Gastroesophageal sphincter (tissue), 4 donors: ENCODE measurements at regions not wholly inside any gene's neighbourhood (a gene's known extent, or its start where the extent isn't known, plus 50 kb on each side); places are given as distances from the start of the nearest gene placed in this dataset.

Source experiments
- ATAC-seq: fragments of 150-250 bp; one replicate; pipeline ENCODE4 v1.9.1; 2016; ENCODE audit warnings: mild to moderate bottlenecking, moderate library complexity
- H3K27ac ChIP-seq, 4 donors: fragments of 200-600 bp; sonication (generic) in 3 of 4; 1 replicate in 3 of 4; 2 replicates in 1 of 4; pipeline ENCODE4 v1.5.1; 2016 to 2019
- H3K27me3 ChIP-seq: fragments of 200-600 bp; sonication (generic); one replicate; pipeline ENCODE4 v1.5.1; 2019
- H3K36me3 ChIP-seq, 2 donors: fragments of 200-600 bp; sonication (generic); one replicate each; pipeline ENCODE4 v1.5.1; 2019; ENCODE audit warnings: control low read depth in 1 of 2
- H3K4me1 ChIP-seq, 3 donors: fragments of 200-600 bp; sonication (generic); 1 replicate in 2 of 3; 2 replicates in 1 of 3; pipeline ENCODE4 v1.5.1; 2016 to 2019; ENCODE audit warnings: control low read depth in 2 of 3
- H3K4me3 ChIP-seq, 2 donors: fragments of 200-600 bp; sonication (generic); one replicate each; pipeline ENCODE4 v1.5.1; 2019; ENCODE audit warnings: mild to moderate bottlenecking in 1 of 2, moderate library complexity in 1 of 2
- H3K9me3 ChIP-seq, 3 donors: fragments of 200-600 bp; sonication (generic); one replicate each; pipeline ENCODE4 v1.5.1; 2017 to 2019; ENCODE audit warnings: control low read depth in 2 of 3
- CTCF ChIP-seq, 4 experiments: fragments of 200-600 bp in 2 of 4; fragments of 450-650 bp in 2 of 4; sonication (generic) in 1 of 4; IDR thresholded peaks; one replicate each; pipeline ENCODE4 v1.5.1; 2017 to 2019; ENCODE audit warnings: antibody characterized with exemption in 4 of 4, mild to moderate bottlenecking in 2 of 4, moderate library complexity in 2 of 4
- EP300 ChIP-seq: sonication (generic); formaldehyde crosslinking; IDR thresholded peaks from one replicate; pipeline ENCODE4 v1.6.1; 2017; ENCODE audit warnings: antibody characterized with exemption, mild to moderate bottlenecking
- POLR2A ChIP-seq, 2 donors: fragments of 450-650 bp; IDR thresholded peaks; one replicate each; pipeline ENCODE4 v1.6.1; 2017; ENCODE audit warnings: antibody characterized with exemption in 2 of 2, mild to moderate bottlenecking in 2 of 2, moderate library complexity in 1 of 2
- POLR2AphosphoS5 ChIP-seq: sonication (generic); formaldehyde crosslinking; IDR thresholded peaks from one replicate; pipeline ENCODE4 v1.6.1; 2017; ENCODE audit warnings: antibody characterized with exemption
- WGBS, 2 donors: methylation state at CpG; one replicate each; pipeline ENCODE4 v1.1.5; 2018; ENCODE audit warnings: low coverage in 1 of 2; 5-methylcytosine and 5-hydroxymethylcytosine counted together

GRCh38 chr12:62014330-62014729 is 245.9 kb upstream of the USP15 start:
- Histone ChIP-seq H3K4me1 (no peaks in the 10 kb centered on the region), H3K9me3 (no peaks in the 10 kb centered on the region), H3K4me3 (no peak overlapping the region), H3K27me3 (no peaks in the 10 kb centered on the region), H3K27ac (no peak overlapping the region), H3K36me3 (no peaks in the 10 kb centered on the region)
- WGBS, 2 donors, result 93 to 94% methylated on average over 5 to 8 of the region's 8 CpGs
- ATAC-seq, result no peak
- TF ChIP-seq EP300 (no peak), POLR2A (IDR thresholded peaks at IDR 0.05) (no peak), CTCF (IDR thresholded peaks at IDR 0.05) (no peak), POLR2AphosphoS5 (no peak)

GRCh38 chr12:62016021-62016420 is 244.2 kb upstream of the USP15 start:
- Histone ChIP-seq H3K4me3 (no peak overlapping the region), H3K9me3 (no peaks in the 10 kb centered on the region), H3K27me3 (no peaks in the 10 kb centered on the region), H3K36me3 (no peaks in the 10 kb centered on the region), H3K4me1 (no peaks in the 10 kb centered on the region), H3K27ac (no peak overlapping the region)
- WGBS, 2 donors, result 39 to 48% methylated on average over 3 of the region's 3 CpGs
- no peak for TF ChIP-seq POLR2A (IDR thresholded peaks at IDR 0.05)
- TF ChIP-seq EP300, result no peak
- no peak for TF ChIP-seq CTCF (IDR thresholded peaks at IDR 0.05)
- no peak for TF ChIP-seq POLR2AphosphoS5
- no peak for ATAC-seq

GRCh38 chr12:62021808-62022207 is 238.4 kb upstream of the USP15 start:
- WGBS, 2 donors, result 87 to 100% methylated on average over 1 to 5 of the region's 6 CpGs
- Histone ChIP-seq H3K4me1 (no peaks in the 10 kb centered on the region), H3K27ac (no peak overlapping the region), H3K4me3 (no peak overlapping the region), H3K36me3 (no peaks in the 10 kb centered on the region), H3K27me3 (no peaks in the 10 kb centered on the region), H3K9me3 (no peaks in the 10 kb centered on the region)
- TF ChIP-seq POLR2A (IDR thresholded peaks at IDR 0.05), result no peak
- no peak for TF ChIP-seq CTCF (IDR thresholded peaks at IDR 0.05)
- no peak for TF ChIP-seq EP300
- no peak for TF ChIP-seq POLR2AphosphoS5
- no peak for ATAC-seq

- Histone ChIP-seq H3K27ac (no peak overlapping the region), H3K4me3 (no peak overlapping the region), H3K36me3 (no peaks in the 10 kb centered on the region), H3K27me3 (no peaks in the 10 kb centered on the region), H3K4me1 (no peaks in the 10 kb centered on the region), H3K9me3 (no peaks in the 10 kb centered on the region)
- 73% methylated on average over 1 of the region's 1 CpG; no CpG with 5 or more reads in 1 of the 2 donors for WGBS, 2 donors
- TF ChIP-seq CTCF (IDR thresholded peaks at IDR 0.05) (no peak), EP300 (no peak), POLR2A (IDR thresholded peaks at IDR 0.05) (no peak), POLR2AphosphoS5 (no peak)
- ATAC-seq, result no peak
Measured at GRCh38 chr12:62028536-62028935, 231.7 kb upstream of the USP15 start.

GRCh38 chr12:62032870-62033269 is 227.3 kb upstream of the USP15 start:
- Histone ChIP-seq H3K36me3 (no peaks in the 10 kb centered on the region), H3K9me3 (no peaks in the 10 kb centered on the region), H3K27ac (no peak overlapping the region), H3K4me1 (no peaks in the 10 kb centered on the region), H3K27me3 (no peaks in the 10 kb centered on the region), H3K4me3 (no peak overlapping the region)
- no peak for ATAC-seq
- 56 to 63% methylated on average over 2 of the region's 2 CpGs for WGBS, 2 donors
- no peak for TF ChIP-seq POLR2A (IDR thresholded peaks at IDR 0.05)
- TF ChIP-seq POLR2AphosphoS5, result no peak
- no peak for TF ChIP-seq EP300
- TF ChIP-seq CTCF (IDR thresholded peaks at IDR 0.05), result no peak
